HepG2 (cell line): ENCODE measurements at regions not wholly inside any gene's neighbourhood (a gene's known extent, or its start where the extent isn't known, plus 50 kb on each side); places are given as distances from the start of the nearest gene placed in this dataset.

Experiments
- ATAC-seq: fragments of 200-7000 bp; cut with Tn5 transposase; 3 replicates; pipeline ENCODE4 v1.9.1; 2020; ENCODE audit warnings: mild to moderate bottlenecking, moderate library complexity
- BruUV-seq: library from RNA; stranded (reverse); fragments of 400-500 nt; replicated peaks from 2 replicates; lab custom pipeline; 2021; lab: Mats Ljungman, UMichigan
- CTCF ChIA-PET: fragments of 300-600 bp; formaldehyde crosslinking; extraction: SDS; loops from one replicate; lab custom pipeline; 2021; ENCODE audit warnings: low total read pairs, inconsistent platforms, low intra/inter-chr PET ratio; lab: Yijun Ruan, JAX
- POLR2A ChIA-PET: fragments of 350-600 bp; sonication (Branson Sonifier 250); formaldehyde crosslinking; loops from one replicate; lab custom pipeline; 2020; ENCODE audit warnings: antibody characterized with exemption, inconsistent platforms; lab: Yijun Ruan, JAX
- DNase-seq: peaks from one replicate; pipeline ENCODE4 v3.0.0-alpha.2; 2015; ENCODE audit warnings: low spot score
- FAIRE-seq: peaks from 3 replicates; lab custom pipeline; 2011; peaks lifted over from hg19 to GRCh38; lab: Jason Lieb, UNC
- H2AFZ ChIP-seq: one replicate; pipeline ENCODE4 v1.6.1; 2011; ENCODE audit warnings: low read length, inconsistent platforms
- H3K27ac ChIP-seq: fragments of 300-600 bp; 3 replicates; pipeline ENCODE4 v1.8.0; 2011; ENCODE audit warnings: mixed run types, mild to moderate bottlenecking, mixed read lengths, low read length, inconsistent platforms; ENCODE audit not compliant: insufficient read depth; ENCODE audit errors: extremely low read length
- H3K27me3 ChIP-seq, 2 experiments: fragments of 200-600 bp in 1 of 2; 2 replicates in 1 of 2; 3 replicates in 1 of 2; pipeline versions ENCODE4 v1.6.0 to v1.8.0; 2011; ENCODE audit warnings: low read length in 2 of 2, mild to moderate bottlenecking in 2 of 2, moderate library complexity in 2 of 2, inconsistent platforms in 1 of 2; ENCODE audit not compliant: insufficient read depth in 2 of 2, control insufficient read depth in 1 of 2
- H3K36me3 ChIP-seq, 2 experiments: fragments of 200-600 bp in 1 of 2; replicated peaks in 1 of 2; 2 replicates in 1 of 2; 3 replicates in 1 of 2; pipeline versions ENCODE4 v1.5.1 to v1.8.0; 2011; ENCODE audit warnings: low read length in 2 of 2, inconsistent platforms in 1 of 2; ENCODE audit not compliant: insufficient read depth in 2 of 2, control insufficient read depth in 1 of 2
- H3K4me1 ChIP-seq: 2 replicates; pipeline ENCODE4 v1.5.1; 2012; ENCODE audit warnings: low read length, inconsistent platforms; ENCODE audit not compliant: insufficient read depth
- H3K4me2 ChIP-seq: 2 replicates; pipeline ENCODE4 v1.6.0; 2011; ENCODE audit warnings: low read depth, low read length, inconsistent platforms
- H3K4me3 ChIP-seq, 3 experiments: fragments of 200-600 bp in 1 of 3; sonication (generic), shearing (Covaris generic) in 1 of 3; replicated peaks in 1 of 3; 2 replicates each; pipeline ENCODE4 v1.5.1; 2011 to 2016; ENCODE audit warnings: low read length in 3 of 3, inconsistent platforms in 2 of 3, low read depth in 2 of 3, mild to moderate bottlenecking in 2 of 3, control low read depth in 1 of 3, mixed read lengths in 1 of 3; ENCODE audit not compliant: insufficient read depth in 1 of 3
- H3K79me2 ChIP-seq: one replicate; pipeline ENCODE4 v1.6.1; 2011; ENCODE audit warnings: low read length, inconsistent platforms; ENCODE audit not compliant: insufficient read depth
- H3K9ac ChIP-seq: 2 replicates; pipeline ENCODE4 v1.6.0; 2011; ENCODE audit warnings: mild to moderate bottlenecking, low read depth, low read length, inconsistent platforms; ENCODE audit not compliant: insufficient read depth
- H3K9me3 ChIP-seq: 2 replicates; pipeline ENCODE4 v1.5.1; 2012; ENCODE audit warnings: mild to moderate bottlenecking, low read length
- H4K20me1 ChIP-seq: 2 replicates; pipeline ENCODE4 v1.6.0; 2011; ENCODE audit warnings: inconsistent platforms, mild to moderate bottlenecking, low read length, moderate library complexity; ENCODE audit not compliant: insufficient read depth
- ARNT ChIP-seq: fragments of 450-650 bp; IDR thresholded peaks from 2 replicates; pipeline ENCODE4 v1.6.1; 2017
- EHMT2 ChIP-seq: fragments of 200-600 bp; sonication (generic); IDR thresholded peaks from 2 replicates; pipeline ENCODE4 v1.7.0; 2017; ENCODE audit warnings: antibody characterized with exemption, low read depth, low read length, borderline replicate concordance
- HNF4G ChIP-seq, 2 experiments: sonication (generic) in 1 of 2; formaldehyde crosslinking in 1 of 2; IDR thresholded peaks; 2 replicates each; pipeline versions ENCODE4 v1.4.0 to v1.6.1; 2011 to 2020; ENCODE audit warnings: borderline replicate concordance in 2 of 2, low read depth in 2 of 2, mild to moderate bottlenecking in 2 of 2, low read length in 1 of 2, missing genetic modification reagents in 1 of 2, moderate library complexity in 1 of 2
- KDM2A ChIP-seq: sonication (generic); formaldehyde crosslinking; IDR thresholded peaks from 2 replicates; pipeline ENCODE4 v1.4.0; 2020; ENCODE audit warnings: low read depth, missing genetic modification reagents, borderline replicate concordance
- LRRFIP1 ChIP-seq: sonication (generic); formaldehyde crosslinking; conservative IDR thresholded peaks from 2 replicates; pipeline ENCODE4 v1.4.0; 2020; ENCODE audit warnings: missing genetic modification reagents
- PITX1 ChIP-seq: sonication (generic); formaldehyde crosslinking; IDR thresholded peaks from 2 replicates; pipeline ENCODE4 v1.5.1; 2020; ENCODE audit warnings: mild to moderate bottlenecking, missing genetic modification reagents
- THRA ChIP-seq: sonication (generic); formaldehyde crosslinking; IDR thresholded peaks from 2 replicates; pipeline ENCODE4 v1.4.0; 2020; ENCODE audit warnings: missing genetic modification reagents, borderline replicate concordance
- ZNF124 ChIP-seq: sonication (generic); formaldehyde crosslinking; IDR thresholded peaks from 2 replicates; pipeline ENCODE4 v1.4.0; 2020; ENCODE audit warnings: missing genetic modification reagents
- ZNF33B ChIP-seq: sonication (generic); formaldehyde crosslinking; IDR thresholded peaks from 2 replicates; pipeline ENCODE4 v1.5.1; 2020; ENCODE audit warnings: mild to moderate bottlenecking, missing genetic modification reagents
- ZNF512B ChIP-seq: sonication (generic); formaldehyde crosslinking; IDR thresholded peaks from 2 replicates; pipeline ENCODE4 v1.5.1; 2020; ENCODE audit warnings: missing genetic modification reagents, mild to moderate bottlenecking, borderline replicate concordance
- ZSCAN25 ChIP-seq: sonication (generic); formaldehyde crosslinking; IDR thresholded peaks from 2 replicates; pipeline ENCODE4 v1.8.0; 2022; ENCODE audit warnings: mild to moderate bottlenecking, missing genetic modification reagents
- WGBS: methylation state at CpG from one replicate; pipeline ENCODE4 v1.1.6; 2017; ENCODE audit warnings: low lambda C conversion rate; 5-methylcytosine and 5-hydroxymethylcytosine counted together
- in situ Hi-C: cut with HindIII; loops from 2 replicates; pipeline ENCODE4 v1.10.0; 2017; ENCODE audit warnings: low pct_unique_long_range_greater_than_20kb; ENCODE audit not compliant: extremely low pct_ligation_motif_present
- intact Hi-C: fragments of 100-400 bp; cut with micrococcal nuclease; formaldehyde crosslinking; loops from one replicate; pipeline ENCODE4 v1.10.0; 2022; ENCODE audit not compliant: unreplicated experiment

- no peak for FAIRE-seq
- in situ Hi-C loops = no loop called here
- no peak for ATAC-seq
- POLR2A ChIA-PET = no interaction called here
- Histone ChIP-seq H3K4me3 (no peak overlapping the region), H3K4me2 (no peak overlapping the region), H3K9me3 (no peaks in the 10 kb centered on the region), H4K20me1 (no peaks in the 10 kb centered on the region), H3K27me3 (peaks cover 0 to 11% of the 10 kb centered on the region in 2 experiments; a peak in 3 of 5 replicates), H3K36me3 (no peaks in the 10 kb centered on the region), H3K9ac (no peak overlapping the region), H3K27ac (no peak overlapping the region), H2AFZ (no peak overlapping the region), H3K79me2 (no peaks in the 10 kb centered on the region), H3K4me1 (no peaks in the 10 kb centered on the region)
- 6% methylated on average over 4 of the region's 4 CpGs for WGBS
- intact Hi-C loops = no loop called here
- CTCF ChIA-PET = no interaction called here
- DNase-seq = no peak
- no TSS peak for BruUV-seq
- no peak for TF ChIP-seq ARNT
- no peak for TF ChIP-seq LRRFIP1 (CRISPR knock-in tag)
- TF ChIP-seq EHMT2 = no peak
- TF ChIP-seq PITX1 (CRISPR knock-in tag) = no peak
- no peak for TF ChIP-seq THRA (CRISPR knock-in tag)
- TF ChIP-seq ZNF33B = no peak
- TF ChIP-seq KDM2A (CRISPR knock-in tag) = no peak
- TF ChIP-seq ZNF512B (CRISPR knock-in tag) = no peak
- TF ChIP-seq ZSCAN25 (CRISPR knock-in tag) = no peak
- TF ChIP-seq HNF4G (IDR thresholded peaks at IDR 0.05; ENCODE audit: borderline replicate concordance, low read depth, low read length) = no peak
- TF ChIP-seq HNF4G (CRISPR knock-in tag; IDR thresholded peaks at IDR 0.05; ENCODE audit: borderline replicate concordance, low read depth) = no peak
- TF ChIP-seq ZNF124 (CRISPR knock-in tag) = no peak
Observed at GRCh38 chr7:26437003-26437532, 145.4 kb downstream of the SNX10 start.
